ENCODE measurements at regions not wholly inside any gene's neighbourhood (a gene's known extent, or its start where the extent isn't known, plus 50 kb on each side); places are given as distances from the start of the nearest gene placed in this dataset.

- TF ChIP-seq REST (IDR thresholded peaks at IDR 0.05; ENCODE audit: unreplicated experiment) (no peak), POLR2AphosphoS5 (IDR thresholded peaks at IDR 0.05; ENCODE audit: low read depth) (no peak), ETS1 (IDR thresholded peaks at IDR 0.05) (no peak), EZH2phosphoT487 (IDR thresholded peaks at IDR 0.05; ENCODE audit: unreplicated experiment) (no peak), JUNB (IDR thresholded peaks at IDR 0.05; ENCODE audit: unreplicated experiment) (no peak), CTCF (conservative IDR thresholded peaks at IDR 0.05; ENCODE audit: low read depth in 2 of 2) (no peak)
Measured at GRCh38 chr6:156273065-156273711, 504.0 kb upstream of the ARID1B start (continued).

GRCh38 chr6:156269751-156270369 is 507.3 kb upstream of the ARID1B start:
- Histone ChIP-seq H3K9me2 (ENCODE audit: insufficient read depth) (peaks cover 14% of the 10 kb centered on the region; the same call in 1 of the 2 replicates), H3K36me3 (ENCODE audit: insufficient read depth) (no peaks in the 10 kb centered on the region), H2AFZ (peak overlapping the region; percentile 56; the same call in 1 of the 2 replicates), H3K4me2 (no peak overlapping the region), H3K27ac (ENCODE audit: low read depth) (no peak overlapping the region), H4K20me1 (replicated peaks; ENCODE audit: insufficient read depth) (no peaks in the 10 kb centered on the region), H3K4me1 (ENCODE audit: insufficient read depth) (no peaks in the 10 kb centered on the region), H3K4me3 (no peak overlapping the region), H3K79me2 (replicated peaks; ENCODE audit: insufficient read depth) (no peaks in the 10 kb centered on the region), H3F3A (replicated peaks; ENCODE audit: low read depth) (no peaks in the 10 kb centered on the region), H3K27me3 (ENCODE audit: insufficient read depth) (no peaks in the 10 kb centered on the region)
- H3K4me1 Mint-ChIP-seq = peaks cover 6% of the 10 kb centered on the region; the same call in 2 of the 3 replicates
- H3K27ac Mint-ChIP-seq = no peak overlapping the region
- H3K9me3 Mint-ChIP-seq = peaks cover 4% of the 10 kb centered on the region; the same call in 2 of the 3 replicates
- no peaks in the 10 kb centered on the region for H3K36me3 Mint-ChIP-seq (ENCODE audit: low read depth)
- no peak for DNase-seq (ENCODE audit: low spot score)
- no peak overlapping the region for H3K4me3 Mint-ChIP-seq
- no peak for ATAC-seq
- no peaks in the 10 kb centered on the region for H3K27me3 Mint-ChIP-seq (ENCODE audit: insufficient read depth, low read depth, poor library complexity)
- TF ChIP-seq CTCF (conservative IDR thresholded peaks at IDR 0.05; ENCODE audit: low read depth in 2 of 2) = no peak
- no peak for TF ChIP-seq NANOG (IDR thresholded peaks at IDR 0.05; ENCODE audit: borderline replicate concordance)
- no peak for TF ChIP-seq POLR2AphosphoS5 (IDR thresholded peaks at IDR 0.05; ENCODE audit: low read depth)
- TF ChIP-seq JUNB (IDR thresholded peaks at IDR 0.05; ENCODE audit: unreplicated experiment) = no peak
- no peak for TF ChIP-seq REST (IDR thresholded peaks at IDR 0.05; ENCODE audit: unreplicated experiment)
- no peak for TF ChIP-seq CREB1 (CRISPR knock-in tag; IDR thresholded peaks at IDR 0.05; ENCODE audit: low read depth)
- no peak for TF ChIP-seq ETS1 (IDR thresholded peaks at IDR 0.05)
- no peak for TF ChIP-seq EZH2 (IDR thresholded peaks at IDR 0.05; ENCODE audit: low read depth, unreplicated experiment)
- no peak for TF ChIP-seq STAT1 (IDR thresholded peaks at IDR 0.05; ENCODE audit: unreplicated experiment)
- no peak for TF ChIP-seq ZNF331 (CRISPR knock-in tag; IDR thresholded peaks at IDR 0.05; ENCODE audit: low read depth)

Measured in GM23338 (cell line).